SJCRH30 (cell line): ENCODE measurements at regions not wholly inside any gene's neighbourhood (a gene's known extent, or its start where the extent isn't known, plus 50 kb on each side); places are given as distances from the start of the nearest gene placed in this dataset.
"Not testable (repeated sequence)": the region's sequence is repeated elsewhere in the genome, so short reads cannot be mapped to it uniquely, and the experiment has no call there.

Source experiments
- DNase-seq, 2 experiments: peaks; one replicate each; pipeline ENCODE4 v3.0.0-alpha.2; 2015 to 2020
- H3K27ac ChIP-seq: fragments of 250-450 bp; sonication (Bioruptor Pico); 2 replicates; pipeline ENCODE4 v1.5.1; 2020; ENCODE audit warnings: mild to moderate bottlenecking, moderate library complexity
- H3K27me3 ChIP-seq: fragments of 250-450 bp; sonication (Bioruptor Pico); 2 replicates; pipeline ENCODE4 v1.5.1; 2020; ENCODE audit warnings: mild to moderate bottlenecking, moderate library complexity
- H3K36me3 ChIP-seq: fragments of 250-450 bp; sonication (Bioruptor Pico); 2 replicates; pipeline ENCODE4 v1.5.1; 2020; ENCODE audit warnings: mild to moderate bottlenecking, moderate library complexity
- H3K4me1 ChIP-seq: fragments of 250-450 bp; sonication (Bioruptor Pico); 2 replicates; pipeline ENCODE4 v1.5.1; 2020; ENCODE audit warnings: mild to moderate bottlenecking, moderate library complexity
- H3K4me3 ChIP-seq: fragments of 250-450 bp; sonication (Bioruptor Pico); 2 replicates; pipeline ENCODE4 v1.5.1; 2020; ENCODE audit warnings: mild to moderate bottlenecking, moderate library complexity
- H3K9me3 ChIP-seq: fragments of 250-450 bp; sonication (Bioruptor Pico); replicated peaks from 2 replicates; pipeline ENCODE4 v1.5.1; 2020; ENCODE audit warnings: mild to moderate bottlenecking, moderate library complexity

DNA sequence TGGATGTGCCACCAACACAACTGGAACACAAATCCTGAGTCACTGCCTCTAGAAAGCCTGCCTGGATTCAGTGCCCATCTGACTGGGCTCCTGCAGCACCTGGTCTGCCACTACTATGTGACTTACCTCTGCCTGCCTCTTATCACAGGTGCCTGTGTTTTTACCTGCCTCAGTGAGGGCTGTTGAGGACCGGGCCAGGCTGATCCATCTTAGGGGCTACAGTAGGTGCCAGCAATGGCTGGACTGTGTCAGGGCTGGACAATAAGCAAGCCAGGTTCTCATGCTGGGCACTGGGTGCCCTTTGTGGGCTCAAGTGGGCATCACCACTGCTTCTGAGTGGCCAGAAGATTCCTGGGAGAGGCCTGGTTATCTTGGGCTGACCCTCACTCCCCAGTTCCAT lies 948.6 kb upstream of the TPTE start:
- H3K4me3 ChIP-seq, H3K36me3 ChIP-seq, H3K9me3 ChIP-seq, H3K27ac ChIP-seq, H3K27me3 ChIP-seq, H3K4me1 ChIP-seq, DNase-seq: not testable (repeated sequence)

DNA sequence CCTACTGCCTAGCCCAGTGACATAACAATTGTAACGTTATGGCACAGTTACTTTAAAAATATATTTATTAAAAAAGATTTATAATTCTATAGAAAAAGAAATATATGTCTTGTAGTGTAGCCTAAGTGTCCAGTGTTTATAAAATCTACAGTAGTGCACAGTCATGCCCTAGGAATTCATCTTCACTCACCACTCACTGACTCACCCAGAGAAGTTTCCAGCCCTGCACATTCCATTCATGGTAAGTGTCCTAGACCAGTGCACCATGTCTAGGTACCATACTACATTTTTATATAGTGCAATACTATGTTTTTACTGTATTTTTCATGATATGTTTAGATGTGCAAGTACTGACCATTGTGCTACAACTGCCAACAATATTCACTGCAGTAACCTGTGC lies 947.9 kb upstream of the TPTE start:
- not testable (repeated sequence) for H3K9me3 ChIP-seq, H3K4me3 ChIP-seq, H3K36me3 ChIP-seq, DNase-seq, H3K27me3 ChIP-seq, H3K4me1 ChIP-seq, H3K27ac ChIP-seq

DNA sequence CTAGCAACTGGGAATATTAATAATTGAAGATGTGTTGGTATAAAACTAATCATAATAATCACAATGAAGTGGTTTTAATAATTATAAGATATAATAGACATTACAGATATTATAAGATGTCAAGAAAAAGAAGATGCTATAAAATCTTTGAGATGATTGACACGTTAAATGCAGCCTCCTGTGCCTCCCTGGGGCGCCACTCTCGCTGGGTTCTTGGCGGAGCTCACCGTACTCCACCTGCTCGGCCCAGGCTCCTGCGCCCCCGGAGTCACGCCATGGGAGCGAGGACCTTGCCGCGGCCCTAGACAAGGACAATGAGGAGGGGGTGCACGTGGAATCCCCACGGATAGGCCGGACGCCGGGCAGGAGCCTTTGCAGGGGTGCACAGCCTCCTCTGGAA lies 942.1 kb upstream of the TPTE start:
- DNase-seq, H3K4me3 ChIP-seq, H3K27ac ChIP-seq, H3K9me3 ChIP-seq, H3K36me3 ChIP-seq, H3K27me3 ChIP-seq, H3K4me1 ChIP-seq: not testable (repeated sequence)

DNA sequence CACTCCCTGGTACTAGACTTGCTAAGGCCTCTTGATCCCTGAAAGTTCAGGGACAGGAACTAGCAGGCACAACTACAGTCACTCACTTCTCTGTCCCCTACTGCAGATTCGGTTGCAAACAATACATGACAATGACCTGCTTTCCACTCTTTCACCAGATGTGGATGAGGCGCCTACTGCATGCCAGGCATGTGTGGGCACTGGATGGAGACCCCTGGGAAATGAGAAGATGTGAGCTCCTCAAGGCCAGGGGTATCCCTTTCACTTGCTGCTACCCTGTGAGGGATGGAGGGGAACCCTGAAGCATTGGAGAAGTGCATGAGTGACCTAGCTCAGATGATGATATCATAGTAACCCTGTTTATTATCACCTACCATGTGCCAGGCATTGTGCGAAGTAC lies 933.4 kb upstream of the TPTE start:
- H3K9me3 ChIP-seq, H3K4me1 ChIP-seq, H3K36me3 ChIP-seq, H3K27ac ChIP-seq, H3K4me3 ChIP-seq, H3K27me3 ChIP-seq, DNase-seq: not testable (repeated sequence)

DNA sequence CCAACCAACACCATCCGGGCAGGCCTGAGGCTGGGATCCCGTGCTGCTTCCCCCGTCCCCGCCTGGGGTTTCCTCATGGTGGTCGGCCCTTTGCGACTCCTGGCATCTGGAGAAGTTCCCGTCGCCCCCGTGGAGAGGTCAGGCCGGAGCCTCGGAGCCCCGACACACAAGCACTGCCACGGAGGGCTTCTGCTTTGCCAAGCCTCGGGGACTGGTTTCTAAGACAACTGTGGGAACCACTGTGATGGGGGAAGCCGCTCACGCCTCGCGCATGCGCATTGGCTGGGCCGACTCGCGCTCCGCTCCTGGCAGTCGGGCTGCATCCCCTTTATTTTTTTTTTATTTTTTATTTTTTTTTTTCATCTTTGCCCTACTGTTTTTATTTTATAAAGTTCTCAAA lies 928.8 kb upstream of the TPTE start:
- not testable (repeated sequence) for H3K4me3 ChIP-seq, H3K27me3 ChIP-seq, DNase-seq, H3K36me3 ChIP-seq, H3K27ac ChIP-seq, H3K9me3 ChIP-seq, H3K4me1 ChIP-seq

DNA sequence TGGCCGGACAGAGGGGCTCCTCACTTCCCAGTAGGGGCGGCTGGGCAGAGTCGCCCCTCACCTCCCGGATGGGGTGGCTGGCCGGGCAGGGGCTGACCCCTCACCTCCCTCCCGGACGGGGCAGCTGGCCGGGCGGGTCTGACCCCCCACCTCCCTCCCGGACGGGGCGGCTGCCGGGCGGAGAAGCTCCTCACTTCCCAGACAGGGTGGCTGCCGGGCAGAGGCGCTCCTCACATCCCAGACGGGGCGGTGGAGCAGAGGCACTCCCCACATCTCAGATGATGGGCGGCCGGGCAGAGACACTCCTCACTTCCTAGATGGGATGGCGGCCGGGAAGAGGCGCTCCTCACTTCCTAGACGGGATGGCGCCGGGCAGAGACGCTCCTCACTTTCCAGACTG lies 927.7 kb upstream of the TPTE start:
- not testable (repeated sequence) for H3K4me3 ChIP-seq, H3K36me3 ChIP-seq, DNase-seq, H3K4me1 ChIP-seq, H3K27ac ChIP-seq, H3K27me3 ChIP-seq, H3K9me3 ChIP-seq

DNA sequence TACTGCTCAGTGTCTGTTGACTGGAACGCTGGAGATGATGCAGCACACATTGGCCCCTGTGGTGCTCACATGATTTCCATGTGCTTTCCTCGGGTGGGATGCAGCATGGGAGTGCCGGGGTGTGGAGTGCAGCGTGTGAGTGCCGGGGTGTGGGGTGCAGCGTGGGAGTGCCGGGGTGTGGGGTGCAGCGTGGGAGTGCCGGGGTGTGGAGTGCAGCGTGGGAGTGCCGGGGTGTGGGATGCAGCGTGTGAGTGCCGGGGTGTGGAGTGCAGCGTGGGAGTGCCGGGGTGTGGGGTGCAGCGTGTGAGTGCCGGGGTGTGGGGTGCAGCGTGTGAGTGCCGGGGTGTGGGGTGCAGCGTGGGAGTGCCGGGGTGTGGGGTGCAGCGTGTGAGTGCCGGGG lies 907.4 kb upstream of the TPTE start:
- H3K27ac ChIP-seq, H3K4me1 ChIP-seq, H3K9me3 ChIP-seq, H3K27me3 ChIP-seq, H3K4me3 ChIP-seq, H3K36me3 ChIP-seq, DNase-seq: not testable (repeated sequence)

DNA sequence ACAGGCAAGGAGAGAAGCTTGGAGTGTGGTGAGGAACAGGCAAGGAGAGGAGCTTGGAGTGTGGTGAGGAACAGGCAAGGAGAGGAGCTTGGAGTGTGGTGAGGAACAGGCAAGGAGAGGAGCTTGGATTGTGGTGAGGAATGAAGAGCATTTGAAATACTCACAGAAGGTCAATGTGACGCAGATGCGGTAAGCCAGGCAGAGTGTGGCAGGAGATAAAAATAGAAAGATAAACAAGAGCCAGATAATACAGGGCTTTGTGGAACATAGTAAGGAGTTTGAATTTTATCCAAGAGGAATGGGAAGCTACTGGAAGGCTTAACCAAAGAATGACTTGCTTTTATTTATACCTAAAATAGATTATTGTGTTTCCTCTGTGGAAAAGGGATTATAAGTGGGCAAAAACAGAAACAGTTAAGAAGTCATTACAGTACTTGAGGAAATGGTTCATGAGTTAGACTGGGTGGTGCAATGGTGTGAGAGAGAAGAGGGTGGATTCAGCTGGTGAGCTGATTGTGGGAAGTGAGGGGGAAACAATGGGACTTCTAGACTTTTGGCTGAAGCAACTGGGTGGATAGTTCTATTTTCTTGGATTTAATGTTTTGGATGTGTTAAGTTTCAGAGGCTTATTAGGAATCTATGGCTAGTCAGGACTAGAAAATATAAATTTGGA lies 900.1 kb upstream of the TPTE start:
- DNase-seq, H3K27me3 ChIP-seq, H3K36me3 ChIP-seq, H3K4me3 ChIP-seq, H3K27ac ChIP-seq, H3K4me1 ChIP-seq, H3K9me3 ChIP-seq: not testable (repeated sequence)

DNA sequence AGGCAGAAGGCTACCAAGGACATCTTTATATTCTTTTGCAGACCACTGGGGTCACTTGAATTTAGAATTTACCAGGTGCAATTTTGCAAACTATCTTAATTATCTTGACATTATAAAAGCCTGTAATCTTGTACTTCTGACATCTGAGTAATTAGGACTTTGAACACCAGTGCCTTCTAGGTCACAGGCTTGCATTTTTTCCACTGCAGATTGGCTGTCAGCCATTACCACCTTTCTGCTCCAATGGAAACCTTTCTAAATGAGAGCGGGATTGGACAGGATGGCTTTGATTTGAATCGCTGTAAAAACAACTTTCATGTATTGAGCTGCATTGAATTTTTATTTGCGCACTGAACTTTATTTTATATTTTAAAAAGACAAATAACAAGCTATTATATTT lies 893.3 kb upstream of the TPTE start:
- H3K36me3 ChIP-seq, H3K27me3 ChIP-seq, H3K27ac ChIP-seq, H3K4me1 ChIP-seq, H3K9me3 ChIP-seq, H3K4me3 ChIP-seq, DNase-seq: not testable (repeated sequence)

DNA sequence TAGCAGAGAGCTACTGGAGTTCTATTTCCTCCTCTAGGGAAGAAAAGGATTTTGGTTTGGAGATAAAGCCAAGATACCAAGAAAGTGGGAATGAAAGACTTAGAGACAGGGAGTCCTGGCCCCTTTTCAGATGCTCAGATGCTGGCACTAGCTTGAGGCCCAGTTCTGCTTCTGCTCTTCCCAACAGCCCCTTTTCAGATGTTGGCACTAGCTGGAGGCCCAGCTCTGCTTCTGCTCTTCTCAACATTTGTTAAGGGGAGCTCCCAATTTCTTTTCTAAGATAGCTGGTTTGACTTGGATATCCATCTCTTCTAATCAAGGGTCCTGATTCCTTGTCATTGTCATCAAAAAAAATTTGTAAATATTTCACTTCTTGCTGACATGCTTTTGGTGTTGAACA lies 874.0 kb upstream of the TPTE start:
- not testable (repeated sequence) for H3K9me3 ChIP-seq, H3K36me3 ChIP-seq, H3K27me3 ChIP-seq, H3K4me1 ChIP-seq, DNase-seq, H3K4me3 ChIP-seq, H3K27ac ChIP-seq

DNA sequence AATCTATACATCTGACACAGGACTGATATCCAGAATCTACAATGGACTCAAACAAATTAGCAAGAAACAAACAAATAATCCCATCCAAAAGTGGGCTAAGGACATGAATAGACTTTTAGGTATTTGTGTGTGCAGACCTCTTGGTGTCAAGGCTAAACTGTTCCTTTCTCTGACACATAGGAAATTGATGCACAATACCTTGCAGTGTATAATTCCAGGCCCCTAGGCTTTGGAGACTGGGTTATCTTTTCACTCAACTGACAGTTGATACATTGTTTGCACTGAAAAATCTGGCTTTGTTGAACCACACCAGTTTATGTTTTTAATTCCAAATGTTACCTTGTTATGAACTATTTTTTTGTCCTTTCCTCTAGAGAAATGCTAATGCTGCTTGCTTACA lies 873.1 kb upstream of the TPTE start:
- not testable (repeated sequence) for H3K36me3 ChIP-seq, DNase-seq, H3K9me3 ChIP-seq, H3K27me3 ChIP-seq, H3K4me3 ChIP-seq, H3K4me1 ChIP-seq, H3K27ac ChIP-seq

DNA sequence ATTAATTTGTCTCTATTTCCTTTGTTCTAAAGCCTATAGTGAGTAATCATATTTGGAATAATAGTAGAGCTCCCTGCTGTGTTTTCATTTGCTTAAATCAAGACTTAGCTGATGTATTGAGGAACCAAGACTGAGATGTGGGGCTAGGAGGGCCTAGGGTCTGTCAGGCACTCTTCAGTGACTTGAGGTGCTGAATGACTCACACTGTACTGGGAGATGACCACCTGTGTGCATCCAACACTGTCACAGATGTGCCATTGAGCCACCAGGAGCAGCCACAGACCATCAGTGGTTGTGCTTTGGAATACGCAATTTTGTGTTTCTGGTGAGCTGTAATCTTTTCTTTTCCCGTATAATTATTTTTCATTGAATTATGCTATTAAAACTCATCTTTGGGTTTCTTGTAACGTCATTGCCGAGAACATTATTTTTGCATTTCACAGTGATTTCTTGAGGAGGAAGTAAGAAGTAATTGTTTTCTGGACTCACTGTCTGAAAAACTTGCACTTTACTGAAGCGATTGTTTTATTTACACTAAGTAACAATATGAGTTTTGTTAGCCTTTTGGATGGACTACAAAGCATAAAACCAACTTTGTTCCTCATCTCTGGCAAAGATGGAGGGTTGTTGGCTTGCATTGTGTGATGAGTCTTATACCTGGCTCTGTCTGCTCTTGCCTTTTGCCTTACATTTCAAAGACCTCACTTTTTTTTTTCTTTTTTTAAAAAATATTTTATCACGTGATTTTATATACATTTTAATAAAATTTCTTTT lies 872.2 kb upstream of the TPTE start:
- H3K4me1 ChIP-seq, DNase-seq, H3K4me3 ChIP-seq, H3K36me3 ChIP-seq, H3K27me3 ChIP-seq, H3K27ac ChIP-seq, H3K9me3 ChIP-seq: not testable (repeated sequence)

DNA sequence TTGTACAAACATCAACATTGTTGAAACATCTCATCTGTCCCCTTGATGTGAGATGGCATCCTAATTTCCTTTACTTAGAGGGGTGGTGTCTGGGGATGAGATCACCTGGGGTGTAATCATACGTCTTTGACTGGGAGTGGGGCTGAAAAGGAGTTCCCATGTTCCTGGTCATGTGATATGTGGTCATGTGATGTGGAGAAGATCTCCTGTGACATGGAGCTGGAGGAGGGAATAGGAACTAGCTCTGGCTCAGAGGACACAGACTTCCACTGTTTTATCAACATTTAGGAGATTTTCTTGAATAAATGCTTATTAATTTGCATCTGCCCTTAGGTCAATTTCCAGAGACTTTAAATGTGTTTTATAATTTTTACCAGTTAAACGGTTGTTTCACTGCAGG lies 868.6 kb upstream of the TPTE start:
- not testable (repeated sequence) for H3K36me3 ChIP-seq, H3K4me3 ChIP-seq, H3K9me3 ChIP-seq, H3K27me3 ChIP-seq, H3K27ac ChIP-seq, H3K4me1 ChIP-seq
- DNase-seq = peak; percentile 11 to 50

DNA sequence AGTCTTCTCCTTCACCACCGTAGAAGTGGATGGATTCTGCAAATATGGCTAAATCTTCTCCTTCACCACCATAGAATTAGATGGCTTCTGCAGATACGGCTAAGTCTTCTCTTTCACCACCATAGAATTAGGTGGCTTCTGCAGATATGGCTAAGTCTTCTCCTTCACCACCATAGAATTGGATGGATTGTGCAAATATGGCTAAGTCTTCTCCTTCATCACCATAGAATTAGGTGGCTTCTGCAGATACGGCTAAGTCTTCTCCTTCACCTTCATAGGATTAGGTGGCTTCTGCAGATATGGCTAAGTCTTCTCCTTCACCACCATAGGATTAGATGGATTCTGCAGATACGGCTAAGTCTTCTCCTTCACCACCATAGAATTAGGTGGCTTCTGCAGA lies 866.2 kb upstream of the TPTE start:
- not testable (repeated sequence) for H3K36me3 ChIP-seq, H3K9me3 ChIP-seq, H3K27me3 ChIP-seq, DNase-seq, H3K4me1 ChIP-seq, H3K4me3 ChIP-seq, H3K27ac ChIP-seq

DNA sequence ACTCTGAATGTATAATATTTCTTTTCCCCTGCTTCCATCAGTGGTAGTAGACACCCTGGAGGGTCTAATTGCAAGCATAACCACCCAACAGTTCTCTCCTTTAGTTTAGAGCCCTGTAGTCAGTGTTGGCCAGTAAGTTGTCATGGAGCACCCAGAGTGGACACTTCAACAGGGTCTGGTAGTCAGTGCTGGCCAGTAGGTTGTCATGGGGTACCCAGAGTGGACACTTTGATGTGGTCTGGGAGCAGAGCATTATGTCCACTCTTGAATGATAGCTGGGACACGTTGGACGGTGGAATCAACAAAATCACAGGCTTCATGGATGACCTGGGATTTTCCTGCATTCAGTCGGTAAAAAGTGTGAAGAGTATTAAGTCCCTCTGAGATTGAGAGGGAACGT lies 864.9 kb upstream of the TPTE start:
- not testable (repeated sequence) for DNase-seq, H3K27me3 ChIP-seq, H3K9me3 ChIP-seq, H3K36me3 ChIP-seq, H3K4me3 ChIP-seq, H3K27ac ChIP-seq, H3K4me1 ChIP-seq

DNA sequence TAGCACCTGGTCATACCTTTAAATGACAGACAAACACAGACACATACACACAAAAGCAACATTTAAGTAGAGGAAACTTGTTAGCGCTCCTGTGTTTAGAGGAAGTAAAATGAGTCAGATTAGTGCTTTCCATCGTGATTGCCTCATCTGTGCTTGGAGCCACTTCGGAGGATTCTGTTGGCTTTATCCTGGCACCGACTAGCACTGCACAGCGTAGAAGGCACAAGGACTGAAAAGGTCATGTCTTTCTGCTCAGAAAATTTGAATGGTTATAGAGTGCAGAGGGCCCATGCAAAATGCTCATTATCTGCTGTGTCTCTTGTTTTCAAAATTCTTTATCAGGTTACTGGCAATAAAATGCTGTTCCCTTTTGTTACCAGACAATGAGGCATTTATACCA lies 863.6 kb upstream of the TPTE start:
- not testable (repeated sequence) for DNase-seq, H3K4me1 ChIP-seq, H3K4me3 ChIP-seq, H3K9me3 ChIP-seq, H3K36me3 ChIP-seq, H3K27me3 ChIP-seq, H3K27ac ChIP-seq
